Panc1 (cell line): ENCODE measurements at regions not wholly inside any gene's neighbourhood (a gene's known extent, or its start where the extent isn't known, plus 50 kb on each side); places are given as distances from the start of the nearest gene placed in this dataset.

Source experiments
- ATAC-seq: fragments of 200-7000 bp; cut with Tn5 transposase; 2 replicates; pipeline ENCODE4 v1.9.1; 2020; ENCODE audit warnings: mild to moderate bottlenecking, moderate library complexity
- BruUV-seq: library from RNA; stranded (reverse); fragments of 400-500 nt; replicated peaks from 2 replicates; lab custom pipeline; 2021; lab: Mats Ljungman, UMichigan
- CTCF ChIA-PET: fragments of 300-600 bp; sonication (Branson Sonifier 250); formaldehyde crosslinking; loops from one replicate; lab custom pipeline; 2022; ENCODE audit warnings: antibody characterized with exemption; lab: Charles Lee
- POLR2A ChIA-PET: fragments of 300-600 bp; sonication (Branson Sonifier 250); formaldehyde crosslinking; loops from one replicate; lab custom pipeline; 2022; ENCODE audit warnings: antibody characterized with exemption; lab: Charles Lee
- DNase-seq: peaks from one replicate; pipeline ENCODE4 v3.0.0-alpha.2; 2010; ENCODE audit warnings: low read depth, low spot score
- H3K27ac ChIP-seq: 2 replicates; pipeline ENCODE4 v1.5.1; 2011; ENCODE audit warnings: mild to moderate bottlenecking, low read length, inconsistent platforms
- H3K27me3 ChIP-seq: fragments of 200-500 bp; sonication (Bioruptor generic); 2 replicates; pipeline ENCODE4 v1.6.0; 2014; ENCODE audit warnings: low read length, inconsistent platforms; ENCODE audit not compliant: control insufficient read depth, insufficient read depth
- H3K36me3 ChIP-seq: fragments of 200-500 bp; sonication (Bioruptor generic); 2 replicates; pipeline ENCODE4 v1.5.1; 2014; ENCODE audit warnings: inconsistent platforms, mild to moderate bottlenecking, low read length, moderate library complexity; ENCODE audit not compliant: control insufficient read depth, insufficient read depth
- H3K4me1 ChIP-seq: 2 replicates; pipeline ENCODE4 v1.5.1; 2011; ENCODE audit warnings: inconsistent platforms, mild to moderate bottlenecking, low read length, moderate library complexity; ENCODE audit not compliant: control insufficient read depth, insufficient read depth
- H3K4me3 ChIP-seq, 2 experiments: 2 replicates each; pipeline ENCODE4 v1.5.1; 2011 to 2012; ENCODE audit warnings: low read depth in 2 of 2, low read length in 2 of 2, mild to moderate bottlenecking in 2 of 2, inconsistent platforms in 1 of 2, moderate library complexity in 1 of 2
- H3K9me3 ChIP-seq: fragments of 200-500 bp; sonication (Bioruptor generic); 2 replicates; pipeline ENCODE4 v1.5.1; 2014; ENCODE audit warnings: low read depth, mild to moderate bottlenecking, inconsistent platforms, low read length, moderate library complexity; ENCODE audit not compliant: control insufficient read depth, insufficient read depth
- POLR2AphosphoS5 ChIP-seq: IDR thresholded peaks from 2 replicates; pipeline ENCODE4 v1.6.1; 2012; ENCODE audit warnings: mild to moderate bottlenecking, low read depth, low read length, moderate library complexity
- SIN3A ChIP-seq: IDR thresholded peaks from 2 replicates; pipeline ENCODE4 v1.6.1; 2012; ENCODE audit warnings: low read depth, mild to moderate bottlenecking, low read length, moderate library complexity, borderline replicate concordance; ENCODE audit not compliant: insufficient read depth
- TCF7L2 ChIP-seq: IDR thresholded peaks from 2 replicates; pipeline ENCODE4 v1.6.1; 2011; ENCODE audit warnings: mild to moderate bottlenecking, low read depth, low read length, inconsistent platforms
- in situ Hi-C: cut with HindIII; loops from 2 replicates; pipeline ENCODE4 v1.10.0; 2016; ENCODE audit warnings: low sequenced_read_pairs, low pct_unique_long_range_greater_than_20kb
- intact Hi-C: fragments of 100-400 bp; cut with micrococcal nuclease; formaldehyde crosslinking; loops from one replicate; pipeline ENCODE4 v1.10.0; 2022; ENCODE audit not compliant: unreplicated experiment
- TF ChIP-seq, protein P1 (sequence below): fragments of 450-650 bp; IDR thresholded peaks from 2 replicates; pipeline ENCODE4 v1.5.1; 2017; ENCODE audit warnings: mild to moderate bottlenecking
- TF ChIP-seq, protein P2 (sequence below), 2 experiments: IDR thresholded peaks; 2 replicates each; pipeline ENCODE4 v1.6.1; 2011 to 2012; ENCODE audit warnings: low read depth in 2 of 2, control low read depth in 1 of 2, low read length in 1 of 2, mild to moderate bottlenecking in 1 of 2, moderate library complexity in 1 of 2; ENCODE audit not compliant: insufficient read depth in 1 of 2

- no TSS peak for BruUV-seq
Measured at GRCh38 chr2:41405441-41405840, 642.4 kb upstream of the PKDCC start.

GRCh38 chr2:41409328-41409727 lies 638.5 kb upstream of the PKDCC start:
- BruUV-seq = no TSS peak
- CTCF ChIA-PET = no interaction called here
- Histone ChIP-seq H3K4me3 (no peak overlapping the region), H3K4me1 (no peaks in the 10 kb centered on the region), H3K9me3 (no peaks in the 10 kb centered on the region), H3K36me3 (no peaks in the 10 kb centered on the region), H3K27ac (no peak overlapping the region), H3K27me3 (no peaks in the 10 kb centered on the region)
- intact Hi-C loops (no loop called here), in situ Hi-C loops (no loop called here)
- ATAC-seq (no peak), DNase-seq (no peak)
- POLR2A ChIA-PET = no interaction called here
- TF ChIP-seq POLR2AphosphoS5 (no peak), TCF7L2 (no peak), SIN3A (no peak)
- TF ChIP-seq, protein P1, sequence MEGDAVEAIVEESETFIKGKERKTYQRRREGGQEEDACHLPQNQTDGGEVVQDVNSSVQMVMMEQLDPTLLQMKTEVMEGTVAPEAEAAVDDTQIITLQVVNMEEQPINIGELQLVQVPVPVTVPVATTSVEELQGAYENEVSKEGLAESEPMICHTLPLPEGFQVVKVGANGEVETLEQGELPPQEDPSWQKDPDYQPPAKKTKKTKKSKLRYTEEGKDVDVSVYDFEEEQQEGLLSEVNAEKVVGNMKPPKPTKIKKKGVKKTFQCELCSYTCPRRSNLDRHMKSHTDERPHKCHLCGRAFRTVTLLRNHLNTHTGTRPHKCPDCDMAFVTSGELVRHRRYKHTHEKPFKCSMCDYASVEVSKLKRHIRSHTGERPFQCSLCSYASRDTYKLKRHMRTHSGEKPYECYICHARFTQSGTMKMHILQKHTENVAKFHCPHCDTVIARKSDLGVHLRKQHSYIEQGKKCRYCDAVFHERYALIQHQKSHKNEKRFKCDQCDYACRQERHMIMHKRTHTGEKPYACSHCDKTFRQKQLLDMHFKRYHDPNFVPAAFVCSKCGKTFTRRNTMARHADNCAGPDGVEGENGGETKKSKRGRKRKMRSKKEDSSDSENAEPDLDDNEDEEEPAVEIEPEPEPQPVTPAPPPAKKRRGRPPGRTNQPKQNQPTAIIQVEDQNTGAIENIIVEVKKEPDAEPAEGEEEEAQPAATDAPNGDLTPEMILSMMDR = no peak
- TF ChIP-seq, protein P2, sequence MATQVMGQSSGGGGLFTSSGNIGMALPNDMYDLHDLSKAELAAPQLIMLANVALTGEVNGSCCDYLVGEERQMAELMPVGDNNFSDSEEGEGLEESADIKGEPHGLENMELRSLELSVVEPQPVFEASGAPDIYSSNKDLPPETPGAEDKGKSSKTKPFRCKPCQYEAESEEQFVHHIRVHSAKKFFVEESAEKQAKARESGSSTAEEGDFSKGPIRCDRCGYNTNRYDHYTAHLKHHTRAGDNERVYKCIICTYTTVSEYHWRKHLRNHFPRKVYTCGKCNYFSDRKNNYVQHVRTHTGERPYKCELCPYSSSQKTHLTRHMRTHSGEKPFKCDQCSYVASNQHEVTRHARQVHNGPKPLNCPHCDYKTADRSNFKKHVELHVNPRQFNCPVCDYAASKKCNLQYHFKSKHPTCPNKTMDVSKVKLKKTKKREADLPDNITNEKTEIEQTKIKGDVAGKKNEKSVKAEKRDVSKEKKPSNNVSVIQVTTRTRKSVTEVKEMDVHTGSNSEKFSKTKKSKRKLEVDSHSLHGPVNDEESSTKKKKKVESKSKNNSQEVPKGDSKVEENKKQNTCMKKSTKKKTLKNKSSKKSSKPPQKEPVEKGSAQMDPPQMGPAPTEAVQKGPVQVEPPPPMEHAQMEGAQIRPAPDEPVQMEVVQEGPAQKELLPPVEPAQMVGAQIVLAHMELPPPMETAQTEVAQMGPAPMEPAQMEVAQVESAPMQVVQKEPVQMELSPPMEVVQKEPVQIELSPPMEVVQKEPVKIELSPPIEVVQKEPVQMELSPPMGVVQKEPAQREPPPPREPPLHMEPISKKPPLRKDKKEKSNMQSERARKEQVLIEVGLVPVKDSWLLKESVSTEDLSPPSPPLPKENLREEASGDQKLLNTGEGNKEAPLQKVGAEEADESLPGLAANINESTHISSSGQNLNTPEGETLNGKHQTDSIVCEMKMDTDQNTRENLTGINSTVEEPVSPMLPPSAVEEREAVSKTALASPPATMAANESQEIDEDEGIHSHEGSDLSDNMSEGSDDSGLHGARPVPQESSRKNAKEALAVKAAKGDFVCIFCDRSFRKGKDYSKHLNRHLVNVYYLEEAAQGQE (IDR thresholded peaks at IDR 0.05; ENCODE audit: insufficient read depth in 1 of 2, low read depth in 2 of 2, low read length in 1 of 2) = no peak

More at GRCh38 chr2:41405441-41405840, 642.4 kb upstream of the PKDCC start:
- no peak overlapping the region for H3K4me3 ChIP-seq
- H3K36me3 ChIP-seq = no peaks in the 10 kb centered on the region
- H3K9me3 ChIP-seq = no peaks in the 10 kb centered on the region
- no peaks in the 10 kb centered on the region for H3K27me3 ChIP-seq
- ChIA-PET CTCF (no interaction called here), POLR2A (no interaction called here)
- no peak for ATAC-seq
- in situ Hi-C loops (no loop called here), intact Hi-C loops (no loop called here)
- no peak overlapping the region for H3K27ac ChIP-seq
- no peaks in the 10 kb centered on the region for H3K4me1 ChIP-seq
- no peak for DNase-seq
- TF ChIP-seq SIN3A = no peak
- TF ChIP-seq TCF7L2 = no peak
- no peak for TF ChIP-seq POLR2AphosphoS5
- TF ChIP-seq, protein P2 (IDR thresholded peaks at IDR 0.05; ENCODE audit: insufficient read depth in 1 of 2, low read depth in 2 of 2, low read length in 1 of 2) = no peak
- TF ChIP-seq, protein P1 = no peak
